ENCODE measurements at regions not wholly inside any gene's neighbourhood (a gene's known extent, or its start where the extent isn't known, plus 50 kb on each side); places are given as distances from the start of the nearest gene placed in this dataset.

GRCh38 chr7:428927-429827 lies 90.5 kb downstream of the PDGFA start:
- no peak for DNase-seq (ENCODE audit: low read depth, low spot score)
- in situ Hi-C loops (cut with HindIII; ENCODE audit: low sequenced_read_pairs): no loop called here
- TF ChIP-seq, protein P1, sequence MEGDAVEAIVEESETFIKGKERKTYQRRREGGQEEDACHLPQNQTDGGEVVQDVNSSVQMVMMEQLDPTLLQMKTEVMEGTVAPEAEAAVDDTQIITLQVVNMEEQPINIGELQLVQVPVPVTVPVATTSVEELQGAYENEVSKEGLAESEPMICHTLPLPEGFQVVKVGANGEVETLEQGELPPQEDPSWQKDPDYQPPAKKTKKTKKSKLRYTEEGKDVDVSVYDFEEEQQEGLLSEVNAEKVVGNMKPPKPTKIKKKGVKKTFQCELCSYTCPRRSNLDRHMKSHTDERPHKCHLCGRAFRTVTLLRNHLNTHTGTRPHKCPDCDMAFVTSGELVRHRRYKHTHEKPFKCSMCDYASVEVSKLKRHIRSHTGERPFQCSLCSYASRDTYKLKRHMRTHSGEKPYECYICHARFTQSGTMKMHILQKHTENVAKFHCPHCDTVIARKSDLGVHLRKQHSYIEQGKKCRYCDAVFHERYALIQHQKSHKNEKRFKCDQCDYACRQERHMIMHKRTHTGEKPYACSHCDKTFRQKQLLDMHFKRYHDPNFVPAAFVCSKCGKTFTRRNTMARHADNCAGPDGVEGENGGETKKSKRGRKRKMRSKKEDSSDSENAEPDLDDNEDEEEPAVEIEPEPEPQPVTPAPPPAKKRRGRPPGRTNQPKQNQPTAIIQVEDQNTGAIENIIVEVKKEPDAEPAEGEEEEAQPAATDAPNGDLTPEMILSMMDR (IDR thresholded peaks at IDR 0.05; ENCODE audit: low read depth, low read length): no peak
- H3K4me3 ChIP-seq (ENCODE audit: low read depth, low read length): no peak overlapping the region

- in situ Hi-C loops (cut with HindIII; ENCODE audit: low sequenced_read_pairs): no loop called here
- H3K4me3 ChIP-seq (ENCODE audit: low read depth, low read length): no peak overlapping the region
- no peak for DNase-seq (ENCODE audit: low read depth, low spot score)
- TF ChIP-seq, protein P1 (IDR thresholded peaks at IDR 0.05; ENCODE audit: low read depth, low read length): no peak
Observed at GRCh38 chr7:429828-430180, 89.8 kb downstream of the PDGFA start.

DNA sequence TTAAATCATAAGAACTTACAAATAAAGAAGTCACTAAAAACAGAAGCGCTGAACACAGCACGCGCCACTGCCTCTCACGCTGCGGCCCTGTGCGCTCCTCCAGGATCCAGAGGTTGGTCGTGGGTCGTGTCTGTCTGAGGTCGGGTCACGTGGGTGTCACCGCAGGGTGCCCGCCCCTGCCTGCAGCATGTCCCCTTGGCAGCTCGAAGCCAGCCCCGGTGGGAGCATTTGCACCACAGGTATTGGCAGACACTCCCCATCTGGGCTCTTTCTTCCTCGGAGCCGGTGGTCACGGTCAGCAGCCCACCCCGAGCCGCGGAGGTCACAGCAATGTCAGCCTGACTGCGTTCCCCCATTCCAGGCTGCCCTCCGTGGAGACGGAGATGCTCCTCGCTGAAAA lies 88.6 kb downstream of the PDGFA start:
- in situ Hi-C loops (cut with HindIII; ENCODE audit: low sequenced_read_pairs): no loop called here
- no peak overlapping the region for H3K4me3 ChIP-seq (ENCODE audit: low read depth, low read length)
- DNase-seq (ENCODE audit: low read depth, low spot score): no peak
- TF ChIP-seq, protein P1 (IDR thresholded peaks at IDR 0.05; ENCODE audit: low read depth, low read length): no peak

- DNase-seq (ENCODE audit: low read depth, low spot score): peak; percentile 24
- TF ChIP-seq, protein P1 (IDR thresholded peaks at IDR 0.05; ENCODE audit: low read depth, low read length): no peak
- no peak overlapping the region for H3K4me3 ChIP-seq (ENCODE audit: low read depth, low read length)
- in situ Hi-C loops (cut with HindIII; ENCODE audit: low sequenced_read_pairs): no loop called here
Observed at GRCh38 chr7:431658-432111, 88.0 kb downstream of the PDGFA start.

DNA sequence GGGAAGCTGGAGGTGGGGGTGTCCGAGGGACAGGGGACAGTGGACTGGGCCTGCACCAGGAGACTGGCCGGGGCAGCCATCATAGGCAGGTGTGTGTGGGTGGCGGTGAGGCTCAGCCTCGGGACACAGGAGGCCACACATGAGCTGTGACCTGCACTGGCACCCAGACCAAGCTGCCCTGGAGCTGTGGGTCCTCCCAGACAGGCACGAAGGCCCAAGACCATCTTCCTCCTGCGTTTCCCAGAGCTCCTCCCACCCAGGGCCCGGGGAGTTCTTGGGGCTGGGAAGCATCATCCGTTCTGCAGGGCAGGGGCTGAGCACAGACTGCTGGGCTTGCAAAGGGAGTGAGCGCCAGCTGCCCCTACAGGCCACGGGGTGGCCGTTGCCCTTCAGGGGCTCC lies 87.4 kb downstream of the PDGFA start:
- in situ Hi-C loops (cut with HindIII; ENCODE audit: low sequenced_read_pairs): no loop called here
- DNase-seq (ENCODE audit: low read depth, low spot score): no peak
- no peak overlapping the region for H3K4me3 ChIP-seq (ENCODE audit: low read depth, low read length)
- TF ChIP-seq, protein P1 (IDR thresholded peaks at IDR 0.05; ENCODE audit: low read depth, low read length): no peak

DNA sequence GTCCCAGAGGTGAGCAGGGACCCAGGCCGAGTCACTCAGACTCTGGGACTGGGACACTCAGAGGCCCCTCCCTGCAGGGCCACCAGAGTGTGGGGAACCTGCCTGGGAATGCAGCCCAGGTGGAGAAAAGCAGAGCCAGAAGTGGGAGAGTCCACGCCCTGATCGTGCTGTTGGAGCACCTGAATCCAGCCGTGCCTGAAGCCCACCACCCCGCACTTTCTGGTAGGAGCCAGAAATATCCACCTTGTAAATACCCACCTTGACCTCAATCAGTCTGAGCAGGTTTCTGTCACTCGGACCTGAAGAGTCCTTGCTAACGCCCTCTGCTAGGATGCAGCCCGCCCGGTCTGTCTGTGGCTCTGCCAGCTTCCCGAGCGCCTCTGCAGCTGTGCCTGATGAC lies 86.7 kb downstream of the PDGFA start:
- no peak overlapping the region for H3K4me3 ChIP-seq (ENCODE audit: low read depth, low read length)
- TF ChIP-seq, protein P1 (IDR thresholded peaks at IDR 0.05; ENCODE audit: low read depth, low read length): no peak
- DNase-seq (ENCODE audit: low read depth, low spot score): no peak
- in situ Hi-C loops (cut with HindIII; ENCODE audit: low sequenced_read_pairs): no loop called here

Measured in astrocyte of the spinal cord (primary cell).